ENCODE measurements at regions not wholly inside any gene's neighbourhood (a gene's known extent, or its start where the extent isn't known, plus 50 kb on each side); places are given as distances from the start of the nearest gene placed in this dataset.

DNA sequence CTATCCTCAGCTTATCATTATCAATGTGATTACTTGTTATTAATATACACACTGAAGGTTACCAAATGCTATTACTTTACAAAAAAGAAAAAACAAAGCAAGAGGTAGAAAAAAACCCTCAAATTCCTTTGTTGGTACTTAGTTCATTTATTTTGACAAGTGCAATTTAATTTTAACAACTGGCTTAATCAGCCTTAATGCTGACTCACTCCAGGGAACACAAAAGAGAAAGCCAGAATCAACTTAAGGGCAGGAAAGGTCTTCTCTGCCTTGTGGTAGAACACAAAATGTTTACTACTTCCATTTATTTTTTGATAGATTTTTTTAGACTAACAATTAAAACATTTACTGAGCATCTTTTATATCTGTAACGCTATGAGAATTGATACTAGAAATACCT lies 417.1 kb downstream of the PCDH17 start:
- TF ChIP-seq GLIS3 (CRISPR knock-in tag; IDR thresholded peaks at IDR 0.05) (no peak), PPARA (CRISPR knock-in tag; IDR thresholded peaks at IDR 0.05; ENCODE audit: borderline replicate concordance) (no peak)
- TF ChIP-seq, protein P1, sequence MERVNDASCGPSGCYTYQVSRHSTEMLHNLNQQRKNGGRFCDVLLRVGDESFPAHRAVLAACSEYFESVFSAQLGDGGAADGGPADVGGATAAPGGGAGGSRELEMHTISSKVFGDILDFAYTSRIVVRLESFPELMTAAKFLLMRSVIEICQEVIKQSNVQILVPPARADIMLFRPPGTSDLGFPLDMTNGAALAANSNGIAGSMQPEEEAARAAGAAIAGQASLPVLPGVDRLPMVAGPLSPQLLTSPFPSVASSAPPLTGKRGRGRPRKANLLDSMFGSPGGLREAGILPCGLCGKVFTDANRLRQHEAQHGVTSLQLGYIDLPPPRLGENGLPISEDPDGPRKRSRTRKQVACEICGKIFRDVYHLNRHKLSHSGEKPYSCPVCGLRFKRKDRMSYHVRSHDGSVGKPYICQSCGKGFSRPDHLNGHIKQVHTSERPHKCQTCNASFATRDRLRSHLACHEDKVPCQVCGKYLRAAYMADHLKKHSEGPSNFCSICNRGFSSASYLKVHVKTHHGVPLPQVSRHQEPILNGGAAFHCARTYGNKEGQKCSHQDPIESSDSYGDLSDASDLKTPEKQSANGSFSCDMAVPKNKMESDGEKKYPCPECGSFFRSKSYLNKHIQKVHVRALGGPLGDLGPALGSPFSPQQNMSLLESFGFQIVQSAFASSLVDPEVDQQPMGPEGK (CRISPR knock-in tag; IDR thresholded peaks at IDR 0.05; ENCODE audit: borderline replicate concordance), result no peak

Measured in SK-N-SH treated with all-trans-retinoic acid at 6 μM for 48 hours (cell line).